SK-N-SH treated with all-trans-retinoic acid at 6 μM for 48 hours (cell line): ENCODE measurements at regions not wholly inside any gene's neighbourhood (a gene's known extent, or its start where the extent isn't known, plus 50 kb on each side); places are given as distances from the start of the nearest gene placed in this dataset.

Source experiments
- ATAC-seq: fragments of 200-7000 bp; cut with Tn5 transposase; 3 replicates; pipeline ENCODE4 v1.9.1; 2020; ENCODE audit warnings: mild to moderate bottlenecking, moderate library complexity
- ARNTL ChIP-seq: fragments of 450-650 bp; formaldehyde crosslinking; IDR thresholded peaks from 2 replicates; pipeline ENCODE4 v1.5.0; 2020; ENCODE audit warnings: low read depth, mild to moderate bottlenecking, moderate library complexity, borderline replicate concordance
- BACH2 ChIP-seq: fragments of 250-450 bp; sonication (Bioruptor Pico); IDR thresholded peaks from 2 replicates; pipeline ENCODE4 v1.9.0; 2021; ENCODE audit warnings: mild to moderate bottlenecking, borderline replicate concordance
- CREB5 ChIP-seq: fragments of 250-450 bp; sonication (Bioruptor Pico); IDR thresholded peaks from 2 replicates; pipeline ENCODE4 v1.5.1; 2020; ENCODE audit warnings: low read depth, mild to moderate bottlenecking, moderate library complexity
- CSDC2 ChIP-seq: fragments of 250-450 bp; sonication (Bioruptor Pico); IDR thresholded peaks from 2 replicates; pipeline ENCODE4 v1.5.0; 2020; ENCODE audit warnings: mild to moderate bottlenecking, moderate library complexity
- CSRNP3 ChIP-seq: fragments of 250-450 bp; sonication (Bioruptor Pico); IDR thresholded peaks from 2 replicates; pipeline ENCODE4 v1.5.1; 2021; ENCODE audit warnings: mild to moderate bottlenecking, moderate library complexity
- ESRRG ChIP-seq: fragments of 250-450 bp; sonication (Bioruptor Pico); IDR thresholded peaks from 2 replicates; pipeline ENCODE4 v1.6.1; 2021; ENCODE audit warnings: mild to moderate bottlenecking
- GLIS3 ChIP-seq: fragments of 250-450 bp; sonication (Bioruptor Pico); IDR thresholded peaks from 2 replicates; pipeline ENCODE4 v1.5.0; 2020; ENCODE audit warnings: mild to moderate bottlenecking, moderate library complexity
- ISL1 ChIP-seq: fragments of 250-450 bp; sonication (Bioruptor Pico); IDR thresholded peaks from 2 replicates; pipeline ENCODE4 v2.1.2; 2022; ENCODE audit warnings: mild to moderate bottlenecking, moderate library complexity
- OSR1 ChIP-seq: fragments of 250-450 bp; sonication (Bioruptor Pico); IDR thresholded peaks from 2 replicates; pipeline ENCODE4 v1.8.0; 2022; ENCODE audit warnings: moderate library complexity, mild to moderate bottlenecking, inconsistent platforms
- PATZ1 ChIP-seq: fragments of 250-450 bp; sonication (Bioruptor Pico); IDR thresholded peaks from 2 replicates; pipeline ENCODE4 v1.8.0; 2020; ENCODE audit warnings: mild to moderate bottlenecking, moderate library complexity, borderline replicate concordance
- PPARA ChIP-seq: fragments of 250-450 bp; sonication (Bioruptor Pico); IDR thresholded peaks from 2 replicates; pipeline ENCODE4 v1.5.0; 2020; ENCODE audit warnings: mild to moderate bottlenecking, borderline replicate concordance
- RARB ChIP-seq: fragments of 250-450 bp; sonication (Bioruptor Pico); IDR thresholded peaks from 2 replicates; pipeline ENCODE4 v1.8.0; 2021; ENCODE audit warnings: mild to moderate bottlenecking, moderate library complexity
- SNAI2 ChIP-seq: fragments of 250-450 bp; sonication (Bioruptor Pico); IDR thresholded peaks from 2 replicates; pipeline ENCODE4 v1.5.0; 2020; ENCODE audit warnings: mild to moderate bottlenecking, moderate library complexity
- TCF4 ChIP-seq: fragments of 250-450 bp; sonication (Bioruptor Pico); IDR thresholded peaks from 2 replicates; pipeline ENCODE4 v1.8.0; 2021; ENCODE audit warnings: mild to moderate bottlenecking, moderate library complexity, borderline replicate concordance
- TOX ChIP-seq: fragments of 250-450 bp; sonication (Bioruptor Pico); IDR thresholded peaks from 2 replicates; pipeline ENCODE4 v1.8.0; 2021; ENCODE audit warnings: mild to moderate bottlenecking, moderate library complexity, borderline replicate concordance
- TSHZ2 ChIP-seq: fragments of 250-450 bp; sonication (Bioruptor Pico); IDR thresholded peaks from 2 replicates; pipeline ENCODE4 v1.5.0; 2020; ENCODE audit warnings: mild to moderate bottlenecking, moderate library complexity
- ZC3H10 ChIP-seq: fragments of 250-450 bp; sonication (Bioruptor Pico); IDR thresholded peaks from 2 replicates; pipeline ENCODE4 v1.5.1; 2021; ENCODE audit warnings: mild to moderate bottlenecking, moderate library complexity
- ZFP3 ChIP-seq: fragments of 250-450 bp; sonication (Bioruptor Pico); IDR thresholded peaks from 2 replicates; pipeline ENCODE4 v1.5.0; 2020; ENCODE audit warnings: mild to moderate bottlenecking, moderate library complexity
- ZFP30 ChIP-seq: fragments of 450-650 bp; formaldehyde crosslinking; IDR thresholded peaks from 2 replicates; pipeline ENCODE4 v1.5.0; 2022; ENCODE audit warnings: mild to moderate bottlenecking, moderate library complexity
- ZNF565 ChIP-seq: fragments of 450-650 bp; formaldehyde crosslinking; conservative IDR thresholded peaks from 2 replicates; pipeline ENCODE4 v1.5.0; 2020; ENCODE audit warnings: low read depth, mild to moderate bottlenecking, moderate library complexity
- ZNF70 ChIP-seq: fragments of 450-650 bp; formaldehyde crosslinking; IDR thresholded peaks from 2 replicates; pipeline ENCODE4 v1.5.0; 2020; ENCODE audit warnings: mild to moderate bottlenecking, moderate library complexity
- ZNF8 ChIP-seq: fragments of 450-650 bp; formaldehyde crosslinking; IDR thresholded peaks from 2 replicates; pipeline ENCODE4 v1.5.0; 2020; ENCODE audit warnings: mild to moderate bottlenecking, moderate library complexity

GRCh38 chr2:62381656-62382055 is 124.3 kb downstream of the TMEM17 start:
- TF ChIP-seq CREB5 (CRISPR knock-in tag) (no peak), RARB (CRISPR knock-in tag) (no peak), PPARA (no peak), GLIS3 (CRISPR knock-in tag) (no peak), ZNF565 (CRISPR knock-in tag) (no peak), OSR1 (CRISPR knock-in tag) (no peak), CSRNP3 (CRISPR knock-in tag) (no peak), ZC3H10 (CRISPR knock-in tag) (no peak), ESRRG (CRISPR knock-in tag) (no peak), ARNTL (CRISPR knock-in tag) (no peak), SNAI2 (CRISPR knock-in tag) (no peak), PATZ1 (CRISPR knock-in tag) (no peak), ZNF70 (no peak), TSHZ2 (CRISPR knock-in tag) (no peak), BACH2 (CRISPR knock-in tag) (no peak)
- no peak for ATAC-seq

- TF ChIP-seq GLIS3 (CRISPR knock-in tag) (no peak), ZFP3 (no peak), ZNF565 (CRISPR knock-in tag) (no peak), TCF4 (CRISPR knock-in tag) (no peak), ISL1 (CRISPR knock-in tag) (no peak), PATZ1 (CRISPR knock-in tag) (no peak), ARNTL (CRISPR knock-in tag) (no peak), ZC3H10 (CRISPR knock-in tag) (no peak), ZNF70 (no peak), CSRNP3 (CRISPR knock-in tag) (no peak), ZNF8 (CRISPR knock-in tag) (no peak)
- no peak for ATAC-seq
These were observed 126.4 kb downstream of the TMEM17 start for GRCh38 chr2:62379566-62379965.

- TF ChIP-seq ZFP30 (CRISPR knock-in tag) (no peak), PATZ1 (CRISPR knock-in tag) (no peak), ISL1 (CRISPR knock-in tag) (no peak), CSDC2 (CRISPR knock-in tag) (no peak), ARNTL (CRISPR knock-in tag) (no peak), ZNF565 (CRISPR knock-in tag) (no peak), ZNF70 (no peak), TOX (no peak), RARB (CRISPR knock-in tag) (no peak), ESRRG (CRISPR knock-in tag) (no peak), ZNF8 (CRISPR knock-in tag) (no peak), CREB5 (CRISPR knock-in tag) (no peak), GLIS3 (CRISPR knock-in tag) (no peak), SNAI2 (CRISPR knock-in tag) (no peak), OSR1 (CRISPR knock-in tag) (no peak), ZC3H10 (CRISPR knock-in tag) (no peak)
- no peak for ATAC-seq
These were observed 130.9 kb downstream of the TMEM17 start for GRCh38 chr2:62375113-62375420.
